Activated CD4-positive, CD25-positive, alpha-beta regulatory T cell treated with anti-CD3 and anti-CD28 coated beads, Interleukin-2, amount 50 U/mL, for 16 hours (primary cell): ENCODE measurements at regions not wholly inside any gene's neighbourhood (a gene's known extent, or its start where the extent isn't known, plus 50 kb on each side); places are given as distances from the start of the nearest gene placed in this dataset.

ENCODE experiments used
- DNase-seq: peaks from one replicate; pipeline ENCODE4 v3.0.0-alpha.2; 2020; ENCODE audit warnings: low read depth, low spot score

DNA sequence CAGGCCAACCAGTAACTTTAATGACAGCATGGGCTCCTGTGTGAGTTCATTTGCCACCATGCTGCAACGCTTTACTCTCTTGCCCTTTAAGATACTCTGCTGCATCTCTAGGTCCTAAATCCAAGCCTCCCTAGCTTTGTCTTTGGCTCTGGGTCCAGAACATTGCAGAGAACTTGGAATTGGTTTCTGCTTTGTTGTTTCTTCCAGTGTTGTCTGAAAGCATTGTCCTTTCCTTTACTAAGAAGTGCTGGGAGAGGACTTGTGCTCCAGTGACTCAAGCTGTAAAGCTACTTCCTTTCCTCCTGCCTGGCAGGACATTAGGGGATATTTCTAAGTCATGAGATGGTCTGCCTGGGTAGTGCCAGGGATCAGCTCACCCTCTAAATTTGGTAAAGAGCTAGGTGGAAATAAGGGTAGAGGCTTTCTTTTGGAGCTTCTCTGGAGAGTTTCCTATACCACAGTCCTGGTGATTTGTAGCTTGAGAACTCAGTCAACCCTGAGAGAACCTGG is 202.5 kb upstream of the CADM1 start:
- DNase-seq: no peak

DNA sequence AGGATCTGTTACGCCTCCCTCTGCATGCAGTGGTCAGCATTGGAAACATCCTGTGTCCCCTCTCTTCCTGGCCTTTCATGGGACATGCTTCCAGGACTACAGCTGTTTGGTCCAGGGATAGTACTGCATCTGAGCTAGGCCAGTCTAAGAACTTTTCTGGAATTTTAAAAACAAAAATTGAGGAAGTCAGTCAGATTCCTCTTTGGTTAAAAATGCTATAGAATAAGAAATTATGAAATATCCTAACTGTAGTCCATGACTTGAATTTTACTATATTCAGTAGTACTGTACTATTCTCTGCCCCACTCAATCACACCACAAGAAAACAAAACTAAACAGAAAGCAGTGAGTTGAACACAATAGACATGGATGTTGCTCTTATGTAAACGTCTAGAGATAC is 201.0 kb upstream of the CADM1 start:
- DNase-seq: no peak

DNA sequence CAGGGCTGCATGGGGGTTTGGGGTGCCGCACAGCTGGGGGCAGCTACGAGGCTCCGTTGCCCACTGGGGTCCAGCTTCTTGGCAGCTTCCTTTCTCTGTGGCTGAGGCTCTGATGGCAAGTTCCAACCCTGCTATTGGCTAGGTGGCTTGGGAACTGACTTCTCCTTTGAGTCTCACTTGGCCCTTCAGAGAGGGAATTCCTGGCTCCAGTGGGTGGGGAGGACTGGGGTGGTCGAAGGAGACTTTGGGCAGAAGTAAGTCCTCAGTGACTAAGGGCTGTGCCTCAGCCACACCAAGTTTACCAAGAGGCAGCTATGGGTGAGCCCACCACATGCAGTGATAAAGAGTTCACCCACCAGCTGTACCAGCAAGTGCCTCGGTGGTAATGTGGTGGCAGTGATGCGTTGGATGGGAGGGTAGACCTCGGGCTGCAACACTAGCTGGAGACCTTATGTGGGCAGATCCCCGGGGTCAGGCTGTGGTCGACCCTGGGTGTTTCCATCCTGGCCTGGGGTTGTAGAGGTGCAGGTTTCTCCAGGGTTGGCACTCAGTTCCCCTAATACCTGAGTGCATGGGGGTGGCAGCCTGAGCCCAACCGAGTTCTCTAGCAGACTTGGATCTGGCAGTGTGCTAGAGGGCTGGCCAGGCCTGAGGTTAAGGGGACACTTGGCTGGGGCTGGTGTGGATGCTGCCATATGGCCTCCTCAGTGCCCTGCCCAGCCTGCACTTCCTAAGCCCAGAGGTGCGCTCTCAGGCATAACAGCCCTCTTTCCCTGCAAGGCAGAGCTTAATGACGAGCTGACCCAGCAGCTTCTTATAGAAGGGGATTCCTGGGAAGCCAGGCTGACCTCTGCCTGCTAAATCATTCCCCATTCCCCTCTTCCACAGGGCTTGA is 197.0 kb upstream of the CADM1 start:
- no peak for DNase-seq

DNA sequence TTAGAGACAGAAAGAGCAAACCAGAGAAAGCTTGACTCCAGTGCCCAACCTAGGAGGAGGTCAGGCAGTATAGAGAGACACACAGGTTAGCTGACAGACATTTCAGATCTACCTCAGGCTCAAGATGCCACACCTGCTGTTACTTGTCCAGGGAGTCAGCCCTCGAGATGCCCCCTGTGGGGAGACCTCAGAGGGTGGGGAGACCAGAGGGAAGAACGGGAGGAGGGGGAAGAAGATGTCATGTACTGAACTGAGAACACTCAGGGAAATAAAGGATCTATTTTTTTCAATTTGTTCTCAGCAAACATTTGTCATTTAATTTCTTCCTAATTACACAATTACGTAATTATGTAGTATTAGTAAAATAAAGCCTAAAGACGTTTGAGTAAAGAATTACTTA is 196.3 kb upstream of the CADM1 start:
- DNase-seq: no peak

DNA sequence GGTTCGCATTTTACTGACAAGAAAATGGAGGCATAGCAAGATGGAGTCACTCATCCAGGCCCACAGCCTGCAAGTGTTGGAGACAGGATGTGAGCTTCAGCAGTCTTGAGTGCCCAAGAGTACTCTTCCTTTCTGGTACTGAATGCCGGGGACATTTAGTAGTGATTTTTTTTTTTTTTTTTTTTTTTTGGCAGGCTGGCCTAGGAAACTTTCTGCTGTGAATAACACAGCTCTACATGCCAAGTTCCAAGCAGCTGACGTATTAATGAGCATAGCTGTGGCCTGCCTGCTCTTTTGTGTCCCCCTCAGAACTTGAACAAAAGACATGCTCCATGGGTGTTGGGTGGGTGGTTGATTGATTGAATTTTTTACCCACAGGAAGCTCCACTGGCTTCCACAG is 195.5 kb upstream of the CADM1 start:
- DNase-seq: no peak

DNA sequence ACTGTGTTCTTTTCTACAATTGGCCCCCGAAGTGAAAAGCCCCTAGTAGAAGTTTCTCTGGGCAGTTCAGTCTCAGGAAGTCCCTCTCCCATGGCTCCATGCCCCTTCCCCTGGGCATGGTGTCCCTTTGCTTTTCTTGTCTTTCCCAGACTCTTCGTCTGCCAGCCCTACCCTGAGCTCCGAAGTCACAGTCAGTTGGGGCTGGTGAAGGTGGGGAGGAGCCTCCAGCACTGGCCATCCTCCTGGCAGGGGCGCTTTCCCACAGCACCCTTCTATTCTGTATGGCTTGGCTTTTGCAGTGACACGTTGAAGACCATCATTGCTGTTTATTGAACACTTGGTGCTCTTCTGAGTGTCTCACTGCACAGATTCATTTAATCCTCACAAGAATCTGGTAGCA is 195.1 kb upstream of the CADM1 start:
- no peak for DNase-seq

DNA sequence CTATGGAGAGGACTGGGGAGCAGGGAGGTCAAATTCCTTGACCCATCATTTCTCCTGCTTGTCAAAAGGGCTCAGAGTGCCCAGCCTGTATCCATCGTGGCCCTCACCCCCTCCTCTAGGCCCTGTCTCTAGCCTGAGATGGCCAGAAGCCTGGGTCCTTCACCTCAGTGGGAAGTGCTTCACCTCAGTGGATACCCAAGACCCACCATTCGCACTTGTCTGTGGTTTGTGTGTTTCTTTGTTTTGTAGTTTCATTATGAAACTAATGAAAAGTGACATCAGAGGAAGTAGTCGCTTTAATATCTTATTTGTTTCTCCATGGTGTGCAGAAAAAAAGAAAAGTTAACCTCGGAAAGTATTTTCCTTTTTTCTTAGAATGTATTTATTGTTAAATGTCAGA is 194.0 kb upstream of the CADM1 start:
- no peak for DNase-seq

DNA sequence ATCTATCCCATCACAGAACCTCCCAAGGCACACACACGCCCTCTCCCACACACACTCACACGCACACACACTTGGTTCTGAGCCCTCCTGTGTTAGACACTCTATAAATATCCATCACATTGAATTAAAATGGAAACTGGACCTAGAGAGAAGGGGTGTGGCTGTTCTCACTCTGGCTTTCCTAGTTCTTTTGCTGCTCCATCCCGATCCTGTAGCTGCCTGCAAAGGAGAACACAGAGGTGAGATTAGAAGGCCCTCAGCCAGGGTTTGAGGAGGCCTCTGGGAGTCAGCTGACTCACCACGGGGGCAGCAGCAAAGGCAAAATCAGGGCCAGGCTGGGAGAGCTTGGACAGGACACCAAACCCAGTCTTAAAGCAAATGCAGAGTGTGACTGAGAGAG is 192.3 kb upstream of the CADM1 start:
- DNase-seq: no peak

DNA sequence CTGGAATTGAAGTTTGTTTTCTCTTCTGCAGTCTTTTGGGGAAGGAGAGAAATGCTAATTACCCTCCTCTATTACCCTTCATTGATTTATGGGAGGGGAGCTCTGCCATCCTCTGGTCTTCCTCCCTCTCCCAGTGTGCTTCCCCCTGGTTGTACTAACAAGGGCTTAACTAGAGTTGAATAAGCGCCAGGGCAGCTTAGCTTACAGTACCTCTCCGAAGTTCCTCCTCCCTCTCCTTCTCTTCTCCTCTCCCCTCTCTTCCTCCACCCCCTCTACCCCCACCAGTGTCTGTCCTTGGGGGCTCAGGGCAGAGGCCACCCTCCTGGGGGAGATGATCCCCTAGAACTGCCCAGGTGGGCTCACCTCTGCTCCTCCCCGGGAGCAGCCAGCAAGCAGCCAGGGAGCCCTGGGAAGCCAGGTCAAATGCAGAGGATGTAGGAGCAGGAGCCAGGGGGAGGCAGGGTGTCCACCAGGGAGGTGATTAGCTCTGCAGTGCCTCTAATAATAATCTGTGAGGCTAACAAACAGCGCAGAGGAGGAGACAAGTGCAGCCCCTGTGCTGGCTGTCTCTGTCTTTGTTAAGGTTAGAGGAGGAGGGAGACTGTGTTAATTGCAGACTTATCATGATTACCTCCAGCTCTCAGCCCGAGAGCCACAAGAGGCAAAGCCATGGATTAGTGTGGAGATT is 191.6 kb upstream of the CADM1 start:
- no peak for DNase-seq

DNA sequence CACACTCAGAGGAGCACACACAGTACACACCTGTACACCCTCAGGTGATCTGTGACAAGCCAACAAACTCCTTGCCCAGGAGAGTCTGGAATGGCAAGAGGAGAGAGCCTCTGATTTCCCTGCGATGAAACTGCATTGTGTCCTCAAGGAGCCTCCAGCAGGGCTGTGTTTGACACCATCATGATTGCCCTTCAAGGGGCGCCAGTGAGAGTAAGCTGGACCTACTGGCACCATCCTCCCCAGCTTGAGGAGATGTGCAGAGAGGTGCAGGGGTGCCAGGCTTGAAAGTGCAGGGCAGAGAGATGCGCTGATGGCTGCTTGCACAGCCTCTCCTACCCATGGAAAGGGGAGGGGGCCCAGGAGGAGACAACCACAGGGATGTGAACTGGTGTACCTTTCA is 188.8 kb upstream of the CADM1 start:
- DNase-seq: no peak

DNA sequence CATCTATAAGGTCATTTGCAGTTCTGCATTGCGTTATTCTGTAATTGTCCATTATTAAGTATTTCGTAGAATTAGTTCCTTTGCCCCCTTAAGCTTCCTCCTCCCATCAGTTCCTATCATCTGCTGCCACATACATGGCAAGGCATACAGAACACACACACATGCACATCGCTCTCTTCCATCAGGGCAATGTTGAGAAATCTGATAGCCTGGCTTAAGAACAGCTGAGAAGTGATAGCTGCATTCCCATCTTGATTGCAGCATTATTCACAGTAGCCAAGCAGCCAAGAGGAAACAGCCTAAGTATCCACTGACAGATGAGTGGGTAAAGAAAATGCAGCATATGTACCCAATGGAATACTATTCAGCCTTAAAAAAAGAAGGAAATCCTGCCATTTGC is 186.8 kb upstream of the CADM1 start:
- DNase-seq: no peak

DNA sequence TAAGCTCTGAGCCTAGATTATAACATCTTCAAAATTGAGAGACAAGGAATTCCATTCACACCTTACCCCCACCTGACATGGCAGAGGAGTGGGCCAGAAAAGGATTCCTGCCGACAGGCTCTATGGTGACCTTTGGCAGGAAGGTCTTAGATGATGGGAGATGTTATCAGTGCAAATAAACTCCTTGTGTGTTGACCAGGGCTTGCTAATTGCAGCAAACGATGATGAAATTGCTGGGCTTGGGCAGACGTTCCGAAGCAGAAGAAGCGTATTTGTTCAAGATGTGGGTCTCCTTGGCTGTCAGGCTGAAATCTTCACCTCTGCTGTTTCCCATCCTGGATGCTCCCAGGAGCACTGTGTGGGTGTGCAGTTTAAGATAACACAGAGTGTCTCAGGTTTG is 183.7 kb upstream of the CADM1 start:
- no peak for DNase-seq

DNA sequence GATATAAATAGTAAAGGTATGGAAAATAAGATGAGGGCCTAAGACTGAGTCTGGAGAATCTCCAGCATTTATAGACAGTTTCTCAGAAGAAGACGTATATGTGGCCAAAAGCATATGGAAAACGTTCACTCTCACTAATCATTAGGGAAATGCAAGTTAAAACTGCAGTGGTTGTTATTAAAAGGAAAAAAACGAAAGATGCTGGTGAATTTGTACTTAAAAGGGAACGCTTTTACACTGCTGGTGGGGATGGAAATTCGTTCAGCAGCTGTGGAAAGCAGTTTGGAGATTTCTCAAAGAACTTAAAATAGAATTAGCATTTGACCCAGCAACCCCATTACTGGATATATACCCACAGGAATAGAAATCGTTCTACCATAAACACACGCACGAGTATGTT is 180.5 kb upstream of the CADM1 start:
- DNase-seq: no peak

DNA sequence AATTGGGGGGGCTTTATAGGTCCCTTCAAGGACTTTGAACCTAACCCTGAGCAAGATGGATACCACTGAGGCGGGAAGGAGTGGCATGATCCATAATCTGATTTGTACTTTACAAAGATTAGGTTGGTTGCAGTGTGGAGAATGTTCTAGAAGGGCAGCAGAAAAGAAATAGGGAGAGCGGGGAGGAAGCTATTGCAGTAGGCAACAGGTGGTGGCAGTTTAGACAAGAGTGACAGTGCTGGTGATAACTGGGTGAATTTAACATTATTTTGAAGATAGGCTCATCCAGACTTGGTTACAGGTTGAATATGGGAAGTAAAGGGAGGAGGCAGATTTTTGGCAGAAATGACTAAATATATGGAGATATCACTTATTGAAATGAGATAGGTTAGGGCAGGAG is 179.9 kb upstream of the CADM1 start:
- DNase-seq: no peak

DNA sequence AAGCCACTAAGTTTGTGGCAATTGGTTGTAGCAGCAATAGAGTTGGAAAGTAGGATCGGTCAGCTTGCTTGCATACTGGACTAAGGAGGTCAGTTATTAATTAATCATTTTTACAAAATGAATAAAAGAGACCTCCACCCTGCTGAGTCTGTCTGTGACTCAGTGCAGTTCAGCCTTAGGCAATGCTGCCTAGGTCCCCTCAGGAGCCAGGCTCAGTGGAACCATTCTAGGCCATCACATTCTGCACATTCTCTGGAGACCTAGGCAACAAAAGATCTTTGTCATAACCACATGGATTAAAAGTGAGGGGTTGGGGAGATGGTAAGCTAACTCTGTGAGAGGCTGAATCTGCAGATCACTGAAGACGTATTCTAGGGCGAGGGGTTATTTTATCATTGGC is 178.7 kb upstream of the CADM1 start:
- no peak for DNase-seq

DNA sequence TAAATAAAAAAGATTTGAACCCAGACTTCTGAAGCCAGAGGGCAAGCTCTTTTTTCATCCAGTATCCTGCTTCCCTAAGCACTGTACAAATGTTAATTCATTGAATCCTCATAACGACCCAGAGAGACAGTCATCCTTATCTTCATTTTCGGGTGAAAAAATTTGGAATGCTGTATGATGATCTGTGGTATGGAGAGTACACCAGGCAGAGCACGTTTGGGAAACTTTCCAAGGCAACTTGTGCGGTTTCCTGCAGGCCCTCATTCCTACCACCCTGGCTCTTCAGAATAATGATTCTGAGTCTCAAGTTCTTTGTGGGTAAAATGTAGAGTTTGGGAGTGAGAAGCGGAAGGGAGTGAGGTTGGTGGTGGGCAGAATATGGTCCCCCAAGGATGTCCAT is 177.9 kb upstream of the CADM1 start:
- DNase-seq: no peak

DNA sequence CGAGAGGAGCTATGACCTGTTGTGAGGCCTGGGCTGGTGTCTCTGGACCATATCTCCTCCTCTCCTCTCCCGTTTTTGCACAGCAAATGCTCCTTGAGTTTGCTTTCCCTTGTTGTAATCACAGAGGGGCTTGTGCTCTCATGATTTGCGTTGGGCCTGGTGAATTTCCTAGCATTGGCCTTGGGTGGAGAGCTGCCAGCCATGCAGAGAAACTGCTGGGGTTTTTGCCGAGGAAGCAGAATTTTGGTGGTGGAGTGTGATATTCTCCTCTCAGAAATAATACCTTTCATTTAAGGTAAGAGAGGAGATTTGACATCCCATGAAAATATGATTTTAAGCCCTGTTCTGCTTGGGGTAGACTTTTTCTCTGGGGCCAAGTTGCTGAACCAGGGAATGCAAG is 175.7 kb upstream of the CADM1 start:
- DNase-seq: no peak

DNA sequence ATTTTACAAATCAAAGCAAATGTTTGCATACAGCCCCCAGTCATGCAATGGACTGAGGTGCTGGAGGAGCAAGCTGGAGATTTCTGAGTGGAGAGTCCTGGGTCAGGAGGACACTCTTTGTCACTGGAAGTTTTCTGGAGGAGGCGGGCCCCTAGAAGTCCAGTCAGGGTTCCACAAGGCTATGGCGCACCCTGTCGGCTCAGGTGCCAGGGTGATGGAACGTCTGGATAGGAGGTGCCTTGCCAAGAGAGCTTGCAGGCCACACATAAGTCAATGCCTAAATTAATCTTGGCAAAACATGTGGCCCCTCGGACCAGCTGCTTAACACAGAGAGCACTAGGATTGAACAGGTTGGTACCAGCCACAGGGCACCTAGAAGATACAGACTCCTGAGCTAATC is 174.7 kb upstream of the CADM1 start:
- no peak for DNase-seq

DNA sequence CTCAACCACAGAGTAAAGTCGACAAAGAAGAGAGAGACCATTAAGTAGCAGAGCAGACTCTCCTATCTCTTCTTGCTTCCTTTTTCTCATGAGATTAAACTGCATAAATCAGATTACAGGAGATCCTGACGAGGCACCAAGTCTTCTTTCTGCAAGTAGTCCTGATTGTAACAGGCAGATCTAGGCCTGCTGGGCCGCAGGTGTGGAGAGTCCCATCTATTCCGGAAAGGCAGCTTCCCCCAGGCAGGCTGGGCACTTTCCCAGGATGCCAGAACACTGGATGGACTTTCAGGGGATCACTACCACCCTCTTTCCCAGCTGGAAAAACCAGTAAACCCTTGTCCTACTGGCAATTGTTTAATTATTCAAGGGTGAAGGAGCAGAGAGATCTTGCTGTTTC is 173.0 kb upstream of the CADM1 start:
- no peak for DNase-seq

DNA sequence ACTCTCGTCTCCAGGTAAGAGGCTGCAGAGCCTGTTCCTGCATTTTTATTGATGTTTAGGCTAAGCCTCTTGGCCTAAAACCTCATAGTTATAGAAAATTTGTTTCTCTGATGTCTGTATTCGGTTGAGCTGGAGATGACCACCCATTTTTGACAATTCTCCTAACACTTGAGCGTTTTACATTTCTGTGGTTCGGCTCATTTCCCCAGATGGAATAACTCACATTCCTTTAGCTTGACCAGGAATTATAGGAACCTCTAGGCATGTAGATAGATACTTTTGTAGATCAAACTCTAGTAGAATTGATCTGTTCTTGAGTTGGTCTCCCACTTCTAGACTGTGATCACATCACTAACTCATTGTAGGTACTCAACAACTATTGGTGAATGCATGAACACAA is 172.6 kb upstream of the CADM1 start:
- no peak for DNase-seq

DNA sequence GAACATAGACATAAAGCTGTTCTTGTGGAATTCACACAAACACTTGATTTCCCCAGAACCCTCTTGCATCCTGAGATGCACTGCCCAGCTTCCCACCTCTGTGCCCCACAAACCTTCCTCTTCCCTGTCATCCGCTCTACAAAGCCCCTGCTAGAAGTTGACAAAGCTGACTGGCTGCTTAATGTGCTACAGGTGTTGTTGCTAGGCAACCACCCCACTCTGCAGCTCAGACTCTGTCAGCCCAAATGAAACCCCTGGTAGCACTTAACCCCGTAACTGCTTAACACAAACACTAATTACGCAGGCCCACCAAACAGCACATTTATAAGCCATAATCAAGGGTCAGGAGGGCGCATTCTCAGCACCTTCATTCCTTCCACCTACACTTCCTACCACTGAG is 172.0 kb upstream of the CADM1 start:
- no peak for DNase-seq

DNA sequence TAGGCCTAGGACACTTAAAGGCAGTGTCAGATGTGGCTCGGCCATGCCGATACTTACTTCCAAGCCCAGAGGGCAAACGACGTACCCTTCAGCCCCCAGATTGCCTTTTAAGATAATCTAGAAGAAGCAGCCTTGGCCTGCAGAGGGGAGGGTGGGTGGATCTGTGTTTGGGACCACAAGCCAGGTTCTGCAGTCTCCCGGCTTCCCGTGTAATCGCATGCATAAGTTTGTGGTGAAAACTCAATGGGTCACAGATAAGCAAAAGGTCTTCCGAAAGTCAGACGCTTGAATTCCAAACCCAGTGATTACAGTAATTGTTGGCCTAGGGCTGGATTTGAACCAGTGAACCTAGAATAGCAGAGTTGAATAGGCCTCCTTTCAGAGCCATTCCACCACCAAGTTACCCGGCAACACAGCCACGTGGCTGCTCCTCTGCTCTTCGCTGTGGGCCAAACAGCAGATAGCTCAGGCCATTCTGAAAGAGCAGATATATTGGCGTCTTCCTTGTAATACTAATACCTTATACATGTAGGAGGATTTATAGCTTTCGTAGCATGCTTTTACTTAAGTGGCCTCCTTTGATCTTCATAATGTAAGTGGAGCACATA is 170.8 kb upstream of the CADM1 start:
- no peak for DNase-seq
